IMR-90 (cell line): ENCODE measurements at regions not wholly inside any gene's neighbourhood (a gene's known extent, or its start where the extent isn't known, plus 50 kb on each side); places are given as distances from the start of the nearest gene placed in this dataset.
A peak's percentile ranks its signal among the peaks of the same experiment; 100 is the strongest.

Experiments used
- ATAC-seq: fragments of 200-7000 bp; cut with Tn5 transposase; 2 replicates; pipeline ENCODE4 v1.9.1; 2020; ENCODE audit warnings: low read depth, mild to moderate bottlenecking, moderate library complexity
- BruUV-seq: library from RNA; stranded (reverse); fragments of 400-500 nt; replicated peaks from 2 replicates; lab custom pipeline; 2021; lab: Mats Ljungman, UMichigan
- CTCF ChIA-PET: fragments of 300-600 bp; formaldehyde crosslinking; extraction: SDS; loops from one replicate; lab custom pipeline; 2021; ENCODE audit warnings: antibody characterized with exemption; lab: Yijun Ruan, JAX
- POLR2A ChIA-PET: fragments of 300-600 bp; sonication (Branson Sonifier 250); formaldehyde crosslinking; loops from one replicate; lab custom pipeline; 2022; ENCODE audit warnings: antibody characterized with exemption; ENCODE audit not compliant: unreplicated experiment; lab: Charles Lee
- DNase-seq: peaks from one replicate; pipeline ENCODE4 v3.0.0; 2013
- H2AFZ ChIP-seq: replicated peaks from 2 replicates; pipeline ENCODE3; 2013; ENCODE audit warnings: low read length, mild to moderate bottlenecking; ENCODE audit not compliant: poor library complexity
- H2AK5ac ChIP-seq: 2 replicates; pipeline ENCODE4 v1.6.1; 2013; ENCODE audit warnings: low read depth, low read length, inconsistent platforms
- H2AK9ac ChIP-seq: replicated peaks from 2 replicates; pipeline ENCODE3; 2013; ENCODE audit warnings: mild to moderate bottlenecking, low read depth, low read length, moderate library complexity; ENCODE audit not compliant: poor library complexity
- H2BK120ac ChIP-seq: 2 replicates; pipeline ENCODE4 v1.6.1; 2013; ENCODE audit warnings: low read depth, low read length, inconsistent platforms
- H2BK15ac ChIP-seq: 3 replicates; pipeline ENCODE4 v1.6.1; 2013; ENCODE audit warnings: low read depth, low read length, inconsistent platforms
- H2BK20ac ChIP-seq: 2 replicates; pipeline ENCODE4 v1.6.1; 2013; ENCODE audit warnings: low read depth, mild to moderate bottlenecking, inconsistent platforms, low read length, moderate library complexity
- H2BK5ac ChIP-seq: 2 replicates; pipeline ENCODE4 v1.6.1; 2013; ENCODE audit warnings: mild to moderate bottlenecking, low read depth, low read length, inconsistent platforms; ENCODE audit not compliant: poor library complexity, severe bottlenecking
- H3K14ac ChIP-seq: replicated peaks from 2 replicates; pipeline ENCODE4 v1.6.1; 2013; ENCODE audit warnings: low read depth, low read length, inconsistent platforms
- H3K18ac ChIP-seq: 2 replicates; pipeline ENCODE4 v1.6.1; 2013; ENCODE audit warnings: low read depth, low read length, control low read depth
- H3K23ac ChIP-seq: 2 replicates; pipeline ENCODE4 v1.6.1; 2013; ENCODE audit warnings: low read depth, low read length, inconsistent platforms
- H3K27ac ChIP-seq: 2 replicates; pipeline ENCODE4 v1.5.1; 2013; ENCODE audit warnings: mild to moderate bottlenecking, control low read depth, low read length; ENCODE audit not compliant: insufficient read depth
- H3K27me3 ChIP-seq: 2 replicates; pipeline ENCODE4 v1.6.1; 2013; ENCODE audit warnings: low read length; ENCODE audit not compliant: control insufficient read depth, insufficient read depth
- H3K36me3 ChIP-seq: 2 replicates; pipeline ENCODE4 v1.6.1; 2013; ENCODE audit warnings: low read length, mixed read lengths; ENCODE audit not compliant: control insufficient read depth, insufficient read depth
- H3K4ac ChIP-seq: 2 replicates; pipeline ENCODE4 v1.6.1; 2013; ENCODE audit warnings: low read depth, low read length, inconsistent platforms
- H3K4me1 ChIP-seq: 2 replicates; pipeline ENCODE4 v1.6.1; 2013; ENCODE audit warnings: low read length, mixed read lengths; ENCODE audit not compliant: control insufficient read depth, insufficient read depth
- H3K4me2 ChIP-seq: 2 replicates; pipeline ENCODE4 v1.6.1; 2013; ENCODE audit warnings: low read depth, mild to moderate bottlenecking, control low read depth, low read length, moderate library complexity
- H3K4me3 ChIP-seq: 2 replicates; pipeline ENCODE4 v1.5.1; 2013; ENCODE audit warnings: low read depth, mild to moderate bottlenecking, control low read depth, low read length, moderate library complexity; ENCODE audit not compliant: insufficient read depth
- H3K56ac ChIP-seq: 2 replicates; pipeline ENCODE4 v1.6.1; 2013; ENCODE audit warnings: low read length, inconsistent platforms; ENCODE audit not compliant: insufficient read depth; ENCODE audit errors: extremely low read depth
- H3K79me1 ChIP-seq, 2 experiments: 2 replicates each; pipeline ENCODE4 v1.6.1; 2013; ENCODE audit warnings: low read length in 2 of 2, inconsistent platforms in 1 of 2, low read depth in 1 of 2
- H3K9ac ChIP-seq: 2 replicates; pipeline ENCODE4 v1.6.1; 2013; ENCODE audit warnings: low read depth, low read length, control low read depth
- H3K9me1 ChIP-seq: 2 replicates; pipeline ENCODE4 v1.6.1; 2013; ENCODE audit warnings: low read length, inconsistent platforms; ENCODE audit not compliant: insufficient read depth
- H3K9me3 ChIP-seq: 2 replicates; pipeline ENCODE4 v1.6.1; 2013; ENCODE audit warnings: low read length; ENCODE audit not compliant: control insufficient read depth, insufficient read depth
- H4K20me1 ChIP-seq: 2 replicates; pipeline ENCODE4 v1.6.1; 2013; ENCODE audit warnings: low read length, inconsistent platforms; ENCODE audit not compliant: insufficient read depth
- H4K5ac ChIP-seq: 2 replicates; pipeline ENCODE4 v1.6.1; 2013; ENCODE audit warnings: mild to moderate bottlenecking, low read depth, low read length, control low read depth
- H4K8ac ChIP-seq, 2 experiments: 2 replicates each; pipeline ENCODE4 v1.6.1; 2013; ENCODE audit warnings: low read depth in 2 of 2, low read length in 2 of 2, control low read depth in 1 of 2, inconsistent platforms in 1 of 2
- H4K91ac ChIP-seq: 2 replicates; pipeline ENCODE4 v1.6.1; 2013; ENCODE audit warnings: low read depth, low read length, inconsistent platforms; ENCODE audit not compliant: insufficient read depth
- MAFK ChIP-seq: IDR thresholded peaks from 2 replicates; pipeline ENCODE4 v1.6.1; 2012; ENCODE audit warnings: low read depth, low read length, improper control_type of control experiment
- USF2 ChIP-seq: fragments of 150-350 bp; IDR thresholded peaks from 2 replicates; pipeline ENCODE4 v1.6.1; 2017; ENCODE audit warnings: mild to moderate bottlenecking, antibody characterized with exemption, low read length, low read depth
- WGBS, 2 experiments: methylation state at CpG; one replicate each; pipeline versions ENCODE4 v1.1.5 to v1.1.7; 2013; ENCODE audit warnings: missing lambda C conversion rate in 2 of 2; ENCODE audit not compliant: insufficient read length in 1 of 2; ENCODE audit errors: extremely low coverage in 2 of 2; 5-methylcytosine and 5-hydroxymethylcytosine counted together
- dilution Hi-C: fragments of 300-500 bp; cut with HindIII; formaldehyde crosslinking; loops from one replicate; pipeline ENCODE4 v1.14.3; 2018; ENCODE audit warnings: low sequenced_read_pairs; ENCODE audit not compliant: unreplicated experiment
- in situ Hi-C: fragments of 300-500 bp; cut with MboI; formaldehyde crosslinking; loops from 3 replicates; pipeline ENCODE4 v1.14.3; 2019; ENCODE audit warnings: low sequenced_read_pairs, inconsistent platforms, mixed read lengths
- intact Hi-C: fragments of 100-400 bp; cut with micrococcal nuclease; formaldehyde crosslinking; loops from 2 replicates; pipeline ENCODE4 v1.10.0; 2022

- Histone ChIP-seq H3K4me3 (no peak overlapping the region), H4K20me1 (no peaks in the 10 kb centered on the region), H2BK20ac (no peak overlapping the region), H3K36me3 (no peaks in the 10 kb centered on the region), H3K18ac (no peak overlapping the region), H2AK5ac (no peak overlapping the region), H3K4me1 (no peaks in the 10 kb centered on the region), H2BK5ac (no peak overlapping the region), H3K4me2 (no peak overlapping the region), H2BK15ac (no peak overlapping the region), H4K91ac (no peak overlapping the region), H2AFZ (no peak overlapping the region), H2AK9ac (no peak overlapping the region), H2BK120ac (no peak overlapping the region), H3K9me1 (no peaks in the 10 kb centered on the region), H3K27me3 (no peaks in the 10 kb centered on the region), H3K27ac (no peak overlapping the region), H3K9me3 (peaks cover 4% of the 10 kb centered on the region), H3K14ac (no peak overlapping the region), H3K23ac (no peak overlapping the region), H3K79me1 (no peaks in the 10 kb centered on the region), H3K9ac (no peak overlapping the region), H3K56ac (no peak overlapping the region), H4K8ac (no peak overlapping the region), H3K4ac (no peak overlapping the region), H4K5ac (no peak overlapping the region)
- intact Hi-C loops (no loop called here), in situ Hi-C loops (no loop called here), dilution Hi-C loops (no loop called here)
- ChIA-PET CTCF (no interaction called here), POLR2A (no interaction called here)
- ATAC-seq (no peak), DNase-seq (no peak)
- no CpG with 5 or more reads among the region's 4 CpGs for WGBS, 2 experiments
- BruUV-seq: no TSS peak
- TF ChIP-seq MAFK (peak; percentile 94), USF2 (no peak)
Measured at GRCh38 chrX:6407542-6407941, 127.4 kb downstream of the VCX3A start.
